Activated CD8-positive, alpha-beta memory T cell treated with anti-CD3 and anti-CD28 coated beads, Interleukin-2, amount 10 ng/mL, durations not matched to agents 7 days and 5 days (primary cell): ENCODE measurements at regions not wholly inside any gene's neighbourhood (a gene's known extent, or its start where the extent isn't known, plus 50 kb on each side); places are given as distances from the start of the nearest gene placed in this dataset.
A peak's percentile ranks its signal among the peaks of the same experiment; 100 is the strongest.

Source experiments
- ATAC-seq: fragments of 150-1000 bp; cut with Tn5 transposase; one replicate; pipeline ENCODE4 v1.10.0; 2021; ENCODE audit warnings: moderate library complexity
- CTCF ChIA-PET: fragments of 350-600 bp; sonication (Branson Sonifier 250); formaldehyde crosslinking; loops from one replicate; lab custom pipeline; 2021; ENCODE audit warnings: antibody characterized with exemption; lab: Charles Lee
- DNase-seq: peaks from one replicate; pipeline ENCODE4 v3.0.0-alpha.2; 2020
- H3K27ac Mint-ChIP-seq: one replicate; pipeline ENCODE4 v1.8.0; 2021; ENCODE audit warnings: mild to moderate bottlenecking, mixed read lengths
- H3K27me3 Mint-ChIP-seq: one replicate; pipeline ENCODE4 v1.8.0; 2021; ENCODE audit warnings: mixed read lengths
- H3K36me3 Mint-ChIP-seq: one replicate; pipeline ENCODE4 v1.8.0; 2021; ENCODE audit warnings: mild to moderate bottlenecking, mixed read lengths
- H3K4me1 Mint-ChIP-seq: one replicate; pipeline ENCODE4 v1.8.0; 2021; ENCODE audit warnings: mixed read lengths
- H3K4me3 Mint-ChIP-seq: one replicate; pipeline ENCODE4 v1.8.0; 2021; ENCODE audit warnings: mild to moderate bottlenecking, moderate library complexity, mixed read lengths
- H3K9me3 Mint-ChIP-seq: one replicate; pipeline ENCODE4 v1.8.0; 2022; ENCODE audit warnings: low read depth, mixed read lengths

GRCh38 chr15:91491101-91491950 lies 362.2 kb upstream of the SLCO3A1 start:
- CTCF ChIA-PET: interaction anchor here (1.0 to 1.3 kb wide), 2 partner anchors 12 to 19 kb away, joined by 3 to 5 read pairs; no protein-coding TSS in a partner anchor
- ATAC-seq (peak; percentile 87), DNase-seq (peak; percentile 67)
- Mint-ChIP-seq H3K4me1 (peaks cover 13% of the 10 kb centered on the region), H3K9me3 (peaks cover 2% of the 10 kb centered on the region), H3K4me3 (no peak overlapping the region), H3K36me3 (peaks cover 5% of the 10 kb centered on the region), H3K27me3 (no peaks in the 10 kb centered on the region), H3K27ac (peak overlapping the region; percentile 74)

GRCh38 chr15:91496754-91497691 lies 356.5 kb upstream of the SLCO3A1 start:
- Mint-ChIP-seq H3K9me3 (no peaks in the 10 kb centered on the region), H3K36me3 (peaks cover 3% of the 10 kb centered on the region), H3K27me3 (peaks cover 9% of the 10 kb centered on the region), H3K27ac (no peak overlapping the region), H3K4me3 (no peak overlapping the region), H3K4me1 (no peaks in the 10 kb centered on the region)
- no peak for DNase-seq
- CTCF ChIA-PET: interaction anchor here (1.7 kb wide), 1 partner anchor 18 kb away, joined by 4 read pairs; no protein-coding TSS in a partner anchor
- ATAC-seq: no peak

- CTCF ChIA-PET: no interaction called here
- no peak overlapping the region for H3K27ac Mint-ChIP-seq
These were observed 355.3 kb upstream of the SLCO3A1 start for GRCh38 chr15:91498046-91498748.

GRCh38 chr15:91498749-91499062 lies 354.8 kb upstream of the SLCO3A1 start:
- ATAC-seq (no peak), DNase-seq (no peak)
- H3K36me3 Mint-ChIP-seq: peaks cover 2% of the 10 kb centered on the region
- H3K27me3 Mint-ChIP-seq: peaks cover 9% of the 10 kb centered on the region
- no peaks in the 10 kb centered on the region for H3K4me1 Mint-ChIP-seq
- no peak overlapping the region for H3K4me3 Mint-ChIP-seq
- no peaks in the 10 kb centered on the region for H3K9me3 Mint-ChIP-seq
- H3K27ac Mint-ChIP-seq: no peak overlapping the region
- CTCF ChIA-PET: no interaction called here

More at GRCh38 chr15:91498046-91498748, 355.3 kb upstream of the SLCO3A1 start:
- no peaks in the 10 kb centered on the region for H3K9me3 Mint-ChIP-seq
- no peak for ATAC-seq
- no peak overlapping the region for H3K4me3 Mint-ChIP-seq
- H3K36me3 Mint-ChIP-seq: peaks cover 2% of the 10 kb centered on the region
- H3K4me1 Mint-ChIP-seq: no peaks in the 10 kb centered on the region
- H3K27me3 Mint-ChIP-seq: peaks cover 9% of the 10 kb centered on the region
- DNase-seq: no peak

- Mint-ChIP-seq H3K27me3 (peaks cover 9% of the 10 kb centered on the region), H3K36me3 (peaks cover 2% of the 10 kb centered on the region), H3K4me3 (no peak overlapping the region), H3K9me3 (no peaks in the 10 kb centered on the region), H3K27ac (no peak overlapping the region), H3K4me1 (no peaks in the 10 kb centered on the region)
- ATAC-seq (no peak), DNase-seq (no peak)
- CTCF ChIA-PET: no interaction called here
These were observed 353.6 kb upstream of the SLCO3A1 start for GRCh38 chr15:91499774-91500383.

GRCh38 chr15:91508633-91509032 lies 344.9 kb upstream of the SLCO3A1 start:
- ATAC-seq (no peak), DNase-seq (no peak)
- H3K36me3 Mint-ChIP-seq: no peaks in the 10 kb centered on the region
- no peaks in the 10 kb centered on the region for H3K4me1 Mint-ChIP-seq
- H3K4me3 Mint-ChIP-seq: no peak overlapping the region
- no peak overlapping the region for H3K27ac Mint-ChIP-seq
- peaks cover 9% of the 10 kb centered on the region for H3K27me3 Mint-ChIP-seq
- CTCF ChIA-PET: no interaction called here
- no peaks in the 10 kb centered on the region for H3K9me3 Mint-ChIP-seq

- ATAC-seq (no peak), DNase-seq (no peak)
- H3K36me3 Mint-ChIP-seq: peaks cover 1% of the 10 kb centered on the region
- no peaks in the 10 kb centered on the region for H3K9me3 Mint-ChIP-seq
- no peak overlapping the region for H3K4me3 Mint-ChIP-seq
- peaks cover 9% of the 10 kb centered on the region for H3K4me1 Mint-ChIP-seq
- no peak overlapping the region for H3K27ac Mint-ChIP-seq
- H3K27me3 Mint-ChIP-seq: peaks cover 9% of the 10 kb centered on the region
- CTCF ChIA-PET: interaction anchor here (1.3 kb wide), 1 partner anchor 211 kb away, joined by 4 read pairs; no protein-coding TSS in a partner anchor
These were observed 339.4 kb upstream of the SLCO3A1 start for GRCh38 chr15:91514147-91514546.

- Mint-ChIP-seq H3K36me3 (peaks cover 1% of the 10 kb centered on the region), H3K4me3 (no peak overlapping the region), H3K9me3 (no peaks in the 10 kb centered on the region), H3K27me3 (peaks cover 9% of the 10 kb centered on the region), H3K27ac (no peak overlapping the region), H3K4me1 (peaks cover 11% of the 10 kb centered on the region)
- no peak for ATAC-seq
- DNase-seq: no peak
- CTCF ChIA-PET: no interaction called here
These were observed 338.2 kb upstream of the SLCO3A1 start for GRCh38 chr15:91515188-91515754.

- peaks cover 1% of the 10 kb centered on the region for H3K36me3 Mint-ChIP-seq
- H3K4me3 Mint-ChIP-seq: no peak overlapping the region
- CTCF ChIA-PET: no interaction called here
- ATAC-seq: no peak
- H3K27ac Mint-ChIP-seq: no peak overlapping the region
- H3K9me3 Mint-ChIP-seq: no peaks in the 10 kb centered on the region
- DNase-seq: no peak
- peaks cover 7% of the 10 kb centered on the region for H3K27me3 Mint-ChIP-seq
- H3K4me1 Mint-ChIP-seq: peaks cover 12% of the 10 kb centered on the region
These were observed 336.6 kb upstream of the SLCO3A1 start for GRCh38 chr15:91516866-91517265.

- no peak for ATAC-seq
- peaks cover 17% of the 10 kb centered on the region for H3K4me1 Mint-ChIP-seq
- DNase-seq: no peak
- peaks cover 1% of the 10 kb centered on the region for H3K36me3 Mint-ChIP-seq
- peaks cover 6% of the 10 kb centered on the region for H3K27me3 Mint-ChIP-seq
- H3K4me3 Mint-ChIP-seq: no peak overlapping the region
- H3K27ac Mint-ChIP-seq: no peak overlapping the region
- CTCF ChIA-PET: interaction anchor here (1.4 to 1.5 kb wide), 2 partner anchors 189 to 215 kb away, joined by 3 to 4 read pairs; no protein-coding TSS in a partner anchor
- no peaks in the 10 kb centered on the region for H3K9me3 Mint-ChIP-seq
These were observed 335.9 kb upstream of the SLCO3A1 start for GRCh38 chr15:91517491-91518200.

GRCh38 chr15:91520850-91521249 lies 332.7 kb upstream of the SLCO3A1 start:
- ATAC-seq (no peak), DNase-seq (no peak)
- H3K36me3 Mint-ChIP-seq: no peaks in the 10 kb centered on the region
- no peak overlapping the region for H3K4me3 Mint-ChIP-seq
- H3K27ac Mint-ChIP-seq: no peak overlapping the region
- H3K27me3 Mint-ChIP-seq: peaks cover 3% of the 10 kb centered on the region
- no peaks in the 10 kb centered on the region for H3K9me3 Mint-ChIP-seq
- CTCF ChIA-PET: interaction anchor here (1.2 to 2.1 kb wide), 2 partner anchors 205 to 218 kb away, joined by 3 to 13 read pairs; no protein-coding TSS in a partner anchor
- H3K4me1 Mint-ChIP-seq: peaks cover 26% of the 10 kb centered on the region

- CTCF ChIA-PET: interaction anchor here (1.2 to 2.1 kb wide), 2 partner anchors 206 to 219 kb away, joined by 3 to 13 read pairs; no protein-coding TSS in a partner anchor
- Mint-ChIP-seq H3K9me3 (no peaks in the 10 kb centered on the region), H3K4me1 (peaks cover 26% of the 10 kb centered on the region), H3K27me3 (peaks cover 4% of the 10 kb centered on the region), H3K27ac (no peak overlapping the region), H3K36me3 (no peaks in the 10 kb centered on the region), H3K4me3 (no peak overlapping the region)
- DNase-seq (no peak), ATAC-seq (no peak)
These were observed 332.0 kb upstream of the SLCO3A1 start for GRCh38 chr15:91521548-91521947.
